CD4-positive, alpha-beta T cell treated with Interleukin-1 beta for 1 hour (primary cell): ENCODE measurements at regions not wholly inside any gene's neighbourhood (a gene's known extent, or its start where the extent isn't known, plus 50 kb on each side); places are given as distances from the start of the nearest gene placed in this dataset.
"Not testable (repeated sequence)": the region's sequence is repeated elsewhere in the genome, so short reads cannot be mapped to it uniquely, and the experiment has no call there.

ENCODE experiments used
- DNase-seq, 2 donors: peaks; one replicate each; pipeline ENCODE4 v3.0.0-alpha.2; 2020 to 2022

DNA sequence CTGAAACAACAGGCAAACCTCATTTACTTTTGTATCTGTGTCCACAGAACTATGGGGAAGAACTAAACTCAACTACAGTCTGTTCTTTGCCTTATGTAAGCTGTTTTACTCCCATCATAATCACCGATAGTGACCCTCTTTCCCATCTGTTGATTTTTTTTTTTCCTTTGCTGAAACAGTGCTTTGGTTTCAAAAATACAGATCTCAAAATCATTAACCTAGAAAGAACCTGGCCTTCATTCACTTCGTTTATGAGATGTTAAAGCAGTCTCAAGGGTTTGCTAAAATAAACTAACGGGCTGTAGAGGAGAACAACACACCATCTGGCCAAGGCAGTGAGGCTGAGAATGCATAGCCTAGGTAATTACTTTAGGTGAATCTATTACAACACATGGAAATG, 706.6 kb upstream of the ZNF608 start:
- no peak for DNase-seq

DNA sequence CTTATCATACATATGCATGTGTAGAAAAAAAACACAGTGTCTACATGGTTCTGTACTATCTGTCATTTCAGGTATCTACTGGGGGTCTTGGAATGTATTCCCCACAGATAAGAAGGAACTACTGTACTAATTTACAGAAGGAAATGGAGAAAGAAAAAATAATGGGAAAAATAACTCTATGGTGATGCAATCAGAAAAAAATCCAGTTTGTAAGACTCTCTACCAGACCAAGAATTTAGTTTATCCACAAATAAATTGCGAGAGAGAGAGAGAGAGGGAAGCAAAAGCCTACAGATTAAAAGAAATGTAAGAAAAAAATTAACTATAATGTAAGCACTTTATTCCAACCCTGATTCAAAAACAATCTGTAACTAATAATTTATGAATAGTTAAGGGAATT, 708.6 kb upstream of the ZNF608 start:
- DNase-seq = no peak

DNA sequence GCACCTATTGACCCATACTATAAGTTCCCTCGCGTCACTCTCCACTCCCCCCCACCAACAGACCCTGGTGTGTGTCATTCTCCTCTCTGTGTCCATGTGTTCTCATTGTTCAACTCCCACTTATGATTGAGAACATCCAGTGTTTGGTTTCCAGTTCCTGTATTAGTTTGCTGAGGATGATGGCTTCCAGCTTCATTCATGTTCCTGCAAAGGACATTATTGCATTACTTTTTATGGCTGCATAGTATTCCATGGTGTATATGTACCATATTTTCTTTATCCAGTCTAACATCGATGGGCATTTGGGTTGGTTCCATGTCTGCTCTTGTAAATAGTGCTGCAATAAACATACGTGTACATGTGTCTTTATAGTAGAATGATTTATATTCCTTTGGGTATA, 709.6 kb upstream of the ZNF608 start:
- not testable (repeated sequence) for DNase-seq

DNA sequence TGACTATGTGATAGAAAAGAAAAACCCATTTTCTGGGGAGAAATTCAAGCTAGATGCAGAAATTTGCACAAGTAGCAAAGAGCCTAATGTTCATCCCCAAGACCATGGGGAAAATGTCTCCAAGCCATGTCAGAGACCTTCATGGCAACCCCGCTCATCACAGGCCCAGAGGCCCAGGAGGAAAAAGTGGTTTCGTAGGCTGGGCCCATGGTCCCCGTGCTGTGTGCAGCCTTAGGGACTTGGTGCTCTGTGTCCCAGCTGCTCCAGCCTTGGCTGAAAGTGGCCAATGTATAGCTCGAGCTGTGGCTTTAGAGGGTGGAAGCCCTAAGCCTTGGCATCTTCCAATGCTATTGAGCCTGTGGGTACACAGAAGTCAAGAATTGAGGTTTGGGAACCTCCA, 711.2 kb upstream of the ZNF608 start:
- DNase-seq = no peak

DNA sequence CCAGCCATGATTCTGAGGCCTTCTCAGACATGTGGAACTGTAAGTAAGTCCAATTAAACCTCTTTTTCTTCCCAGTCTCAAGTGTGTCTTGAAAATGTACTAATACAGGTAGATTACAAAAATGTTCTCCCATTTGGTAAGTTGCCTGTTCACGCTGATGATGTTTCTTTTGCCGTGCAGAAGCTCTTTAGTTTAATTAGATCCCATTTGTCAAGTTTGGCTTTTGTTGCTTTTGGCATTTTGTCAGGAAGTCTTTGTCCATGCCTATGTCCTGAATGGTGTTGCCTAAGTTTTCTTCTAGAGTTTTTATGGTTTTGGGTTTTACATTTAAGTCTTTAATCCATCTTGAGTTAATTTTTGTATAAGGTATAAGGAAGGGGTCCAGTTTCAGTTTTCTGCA, 712.5 kb upstream of the ZNF608 start:
- not testable (repeated sequence) for DNase-seq

DNA sequence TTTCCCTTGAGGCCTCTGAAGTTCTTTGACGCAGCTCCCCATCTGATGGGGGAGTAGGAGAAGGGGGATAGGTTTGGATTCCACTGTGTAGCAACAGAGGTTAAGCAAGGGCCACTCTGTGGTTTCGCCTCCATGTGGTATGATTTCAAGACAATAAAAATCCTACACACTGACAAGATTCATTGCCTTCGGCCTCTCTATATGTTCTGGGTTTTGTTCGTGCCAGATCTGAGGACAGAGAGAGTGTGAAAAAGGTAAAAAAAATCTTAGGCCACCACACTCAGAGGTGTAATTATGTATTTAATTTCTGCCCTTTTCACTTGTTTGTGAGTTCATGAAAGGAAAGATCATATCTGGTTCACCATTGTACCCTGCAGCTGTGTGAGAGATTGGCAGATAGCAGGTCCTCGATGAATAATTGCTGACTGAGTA, 715.2 kb upstream of the ZNF608 start:
- no peak for DNase-seq

DNA sequence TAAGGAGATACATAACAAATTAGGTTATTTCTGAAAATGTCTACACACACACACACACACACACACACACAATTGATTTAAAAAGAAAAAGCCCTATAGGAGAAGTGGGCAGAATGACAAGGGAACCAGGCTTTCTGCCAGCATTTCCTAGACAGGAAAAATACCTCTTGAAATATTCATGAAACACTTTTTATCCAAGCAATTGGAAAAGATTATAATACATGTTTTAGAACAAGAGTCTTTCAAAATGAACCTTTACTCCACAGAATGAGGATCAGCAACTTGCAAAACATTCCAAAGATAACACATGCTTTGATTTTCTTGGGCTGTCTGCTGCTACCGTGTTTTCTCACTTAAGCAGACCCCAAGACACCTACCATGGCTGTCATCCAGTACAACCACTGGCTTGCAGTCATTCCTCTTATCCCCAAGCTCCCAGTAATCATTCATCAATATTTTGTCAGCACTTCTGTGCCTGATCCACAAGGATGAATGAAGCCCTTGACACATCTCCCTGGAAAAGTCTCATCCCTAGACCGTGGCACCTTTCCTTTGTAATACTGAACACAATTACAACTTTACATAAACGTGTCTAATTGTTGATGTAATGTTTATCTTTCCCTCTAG, 717.1 kb upstream of the ZNF608 start:
- no peak for DNase-seq

DNA sequence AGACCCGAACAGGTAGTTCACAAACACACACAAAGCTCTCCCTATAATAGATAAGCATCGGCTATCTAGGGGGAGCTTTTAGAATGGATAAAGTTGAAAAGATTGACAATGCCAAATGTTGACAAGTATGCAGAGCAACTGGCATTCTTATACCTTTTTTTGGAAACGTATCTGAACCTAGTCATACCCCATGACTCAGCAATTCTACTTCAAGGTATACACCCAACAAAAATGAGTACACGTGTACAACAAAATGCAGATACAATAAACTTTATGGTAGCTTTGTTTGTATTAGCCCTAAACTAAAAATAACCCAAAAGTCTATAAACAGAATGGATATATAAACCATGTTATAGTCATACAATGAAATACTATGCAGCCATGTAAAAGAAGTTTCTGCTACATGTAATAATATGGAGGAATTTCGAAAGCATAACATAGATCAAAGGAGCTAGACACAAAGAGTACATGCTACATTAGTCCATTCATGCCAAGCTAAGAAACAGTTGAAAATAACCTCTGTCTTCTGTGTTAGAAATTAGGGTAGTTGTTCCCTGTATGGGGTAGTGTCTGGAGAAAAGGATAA, 718.5 kb upstream of the ZNF608 start:
- no peak for DNase-seq

DNA sequence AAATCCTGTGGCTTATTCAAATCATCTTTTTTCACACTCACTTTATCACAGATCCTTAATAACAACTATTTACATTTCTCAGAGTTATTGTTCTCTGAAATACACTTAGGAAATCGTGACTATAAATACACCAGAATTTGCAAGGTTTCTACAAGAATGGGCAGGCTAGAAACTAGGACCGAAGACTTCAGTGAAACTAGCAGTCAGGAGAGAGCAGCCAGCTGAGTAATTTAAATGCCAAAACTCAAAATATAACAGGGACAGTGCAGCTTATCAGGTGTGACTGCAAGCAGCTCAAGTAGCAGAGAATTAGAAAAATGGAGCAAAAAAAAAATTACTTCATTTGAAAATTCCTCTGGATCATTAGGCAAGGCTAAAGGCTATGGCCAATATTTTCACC, 719.3 kb upstream of the ZNF608 start:
- DNase-seq = no peak

DNA sequence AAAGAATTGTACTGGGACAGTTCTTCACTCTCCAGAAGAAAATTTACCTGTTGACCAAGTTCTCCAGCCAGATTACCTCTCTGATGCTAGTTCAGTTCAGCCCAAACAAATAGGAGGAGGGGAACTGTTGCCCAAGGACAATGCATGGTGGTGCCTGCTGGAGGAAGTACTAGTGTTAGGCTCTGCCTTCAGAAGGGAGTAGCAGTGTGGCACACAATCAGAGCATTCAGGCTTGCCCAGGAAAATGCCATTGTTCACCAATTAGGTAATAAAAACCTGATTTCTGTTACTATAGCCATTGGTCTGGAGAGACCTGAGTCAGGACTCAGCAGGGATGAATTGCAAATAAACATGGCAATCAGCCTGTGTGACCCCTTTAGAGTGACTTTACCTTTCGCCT, 720.8 kb upstream of the ZNF608 start:
- no peak for DNase-seq

DNA sequence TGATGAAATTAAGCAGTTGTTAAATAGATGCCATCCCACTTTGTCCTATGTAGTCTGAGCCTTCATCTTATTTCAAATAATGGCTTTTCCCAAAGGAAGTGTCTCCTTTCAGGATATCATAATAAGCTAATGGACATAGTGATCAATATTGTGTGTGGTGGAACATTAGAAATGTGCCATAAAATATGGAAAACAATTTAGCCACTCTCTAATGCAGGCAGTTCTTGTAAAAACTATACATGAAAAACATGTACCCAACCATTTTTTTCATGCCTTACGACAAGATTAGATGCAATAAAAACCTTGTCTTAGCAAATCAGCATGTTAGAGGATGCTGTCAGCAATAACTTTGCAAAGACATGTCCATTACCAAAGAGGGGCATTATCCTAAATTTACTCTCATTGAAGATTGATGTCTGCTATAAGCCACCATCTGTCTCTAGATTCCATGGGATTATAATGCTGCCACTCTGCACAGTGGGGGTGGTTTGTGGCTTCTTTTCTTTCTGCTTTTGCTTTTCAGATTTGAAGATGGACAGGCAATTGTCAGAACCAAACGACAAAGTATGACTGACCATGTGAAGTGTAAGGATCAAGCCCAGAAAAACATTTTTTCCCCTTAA, 724.0 kb upstream of the ZNF608 start:
- DNase-seq = no peak

DNA sequence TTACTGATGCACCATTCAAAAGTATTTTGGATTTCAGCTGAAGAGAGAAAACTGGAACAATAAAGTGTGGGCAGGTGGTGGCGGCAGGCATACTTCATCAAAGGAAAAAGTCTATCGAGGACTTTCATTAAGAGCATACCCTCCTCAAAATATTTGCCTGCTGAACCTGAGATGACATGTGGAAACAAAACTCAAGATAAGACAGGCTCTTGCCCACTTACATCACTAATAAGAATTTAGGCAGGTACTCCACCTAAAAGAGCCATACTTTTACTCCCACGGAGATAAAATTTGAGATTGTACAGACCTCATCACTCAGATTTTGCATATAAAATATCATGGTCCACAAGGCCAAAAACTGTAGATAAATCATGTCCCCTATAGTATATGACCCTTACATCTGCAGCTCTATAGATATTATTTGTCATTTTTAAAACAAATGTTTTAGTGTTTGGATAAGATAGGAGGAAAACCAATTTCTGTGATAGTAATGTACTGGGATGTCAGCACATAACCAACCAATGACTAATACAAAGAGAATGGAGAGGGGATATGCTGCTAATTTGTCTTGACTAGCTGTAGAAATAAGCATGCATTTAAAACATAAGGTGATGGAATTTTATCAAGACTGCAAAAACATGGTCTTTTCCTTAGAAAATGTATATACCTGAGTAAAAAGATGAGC, 730.6 kb upstream of the ZNF608 start:
- DNase-seq = no peak

DNA sequence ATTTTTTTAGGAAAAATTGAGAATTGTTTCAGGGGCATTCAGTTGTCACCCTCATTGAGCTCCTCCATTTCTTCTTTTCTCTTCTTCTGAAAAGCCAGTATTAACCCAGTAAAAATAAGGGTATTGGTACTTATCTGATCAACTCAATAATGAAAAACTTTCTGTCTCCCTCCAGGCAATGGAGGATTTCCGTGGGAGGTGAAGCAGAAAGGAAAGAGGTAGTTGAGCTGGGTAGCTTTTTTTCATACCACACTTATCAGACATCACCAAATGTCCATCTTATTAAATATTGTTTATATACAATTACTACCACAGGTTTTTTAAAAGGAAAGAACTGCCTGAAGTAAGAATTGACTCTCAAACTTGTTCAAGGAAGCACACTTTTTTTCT, 731.1 kb upstream of the ZNF608 start:
- no peak for DNase-seq

DNA sequence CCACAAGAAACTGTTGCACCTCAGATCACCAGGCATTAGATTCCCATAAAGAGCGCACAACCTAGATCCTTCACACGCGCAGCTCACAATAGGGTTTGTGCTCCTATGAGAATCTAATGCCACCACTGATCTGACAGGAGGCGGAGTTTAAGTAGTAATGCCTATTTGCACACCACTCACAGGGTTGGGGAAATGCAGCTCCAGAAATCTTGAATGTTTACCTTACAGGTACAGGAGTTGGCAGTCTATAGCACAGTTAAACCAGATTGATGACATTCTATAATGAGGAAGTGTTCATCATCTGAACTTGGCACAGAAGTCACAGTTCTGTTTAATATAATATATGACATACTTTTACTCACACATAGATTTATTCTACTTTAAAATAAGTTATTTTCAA, 732.2 kb upstream of the ZNF608 start:
- no peak for DNase-seq

DNA sequence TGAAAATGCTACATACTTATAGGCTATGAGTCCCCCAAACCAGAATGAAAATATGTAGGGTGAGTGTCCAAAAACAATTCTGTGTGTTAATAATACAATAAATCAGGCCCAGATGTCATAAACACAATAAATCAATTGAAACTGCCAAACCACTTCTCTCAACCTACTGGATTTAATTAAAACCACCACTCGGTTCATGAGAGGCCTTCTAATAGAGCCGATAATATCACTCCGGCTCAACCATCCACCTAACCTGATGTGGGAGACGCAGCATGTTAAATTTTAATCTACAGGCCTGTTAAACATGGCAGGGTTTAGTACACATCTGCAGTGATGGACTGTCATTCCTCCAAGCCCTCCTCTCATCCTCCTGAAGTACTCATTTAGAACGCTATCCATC, 734.5 kb upstream of the ZNF608 start:
- no peak for DNase-seq

DNA sequence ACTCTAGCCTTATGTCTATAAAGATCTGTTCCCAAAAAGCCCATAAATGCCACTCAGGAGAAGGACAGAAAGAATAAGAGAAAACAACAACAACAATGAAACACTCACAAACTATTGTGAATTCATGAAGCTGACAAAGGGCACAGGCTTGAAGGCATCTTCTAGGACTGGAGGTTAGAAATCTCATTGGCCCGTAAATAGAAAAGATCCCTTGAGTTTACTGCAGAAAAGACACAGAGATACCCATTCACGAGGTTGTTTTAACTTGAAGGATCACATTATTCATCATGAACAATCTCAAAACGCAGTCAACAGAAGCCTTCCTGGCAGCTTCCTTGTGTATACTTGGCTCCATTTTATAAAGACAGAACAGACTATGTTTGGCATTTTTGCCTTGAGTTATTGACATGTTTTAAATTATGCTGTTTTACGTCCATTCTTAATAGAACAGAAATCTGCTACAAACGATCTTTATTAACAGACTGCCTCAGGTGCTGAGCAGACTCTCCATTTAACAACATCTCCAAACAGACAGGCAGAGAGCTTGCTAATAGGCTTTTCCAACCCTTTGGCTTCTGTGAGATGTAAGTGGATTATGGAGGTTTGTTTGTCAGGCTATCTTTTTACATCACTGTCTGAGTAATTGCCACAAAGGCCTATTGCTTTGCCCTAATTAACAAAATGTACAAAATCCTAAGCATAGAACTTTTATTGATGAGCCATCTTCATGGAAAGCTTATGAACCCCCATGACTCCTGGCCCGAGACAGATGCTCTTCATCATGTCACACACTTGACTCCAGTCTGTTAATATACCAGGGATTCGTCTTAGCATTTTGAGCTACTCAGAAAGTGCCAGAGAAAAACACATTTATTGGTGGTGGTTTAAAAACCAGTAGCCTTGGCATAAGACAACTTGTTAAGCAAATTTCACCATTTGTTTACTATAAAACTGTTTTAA, 735.3 kb upstream of the ZNF608 start:
- no peak for DNase-seq

DNA sequence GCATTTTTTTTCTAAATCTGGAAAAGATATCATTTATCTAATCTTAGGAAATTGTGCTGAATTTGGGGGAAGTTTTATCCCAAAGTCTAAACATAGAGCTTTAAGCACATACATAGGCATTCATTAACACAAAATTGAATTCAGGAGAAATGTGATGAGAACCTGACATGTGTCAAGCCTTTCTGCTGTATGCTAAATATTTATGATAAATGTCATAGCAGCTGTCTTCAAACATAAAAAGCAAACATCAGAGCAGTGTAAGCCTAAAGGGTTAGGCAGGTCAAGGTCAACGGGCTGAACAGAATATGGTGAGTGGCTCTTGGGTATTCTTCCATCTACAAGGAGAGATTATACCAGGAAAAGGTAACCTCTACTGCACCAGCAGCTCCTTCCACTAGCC, 737.2 kb upstream of the ZNF608 start:
- DNase-seq = no peak

DNA sequence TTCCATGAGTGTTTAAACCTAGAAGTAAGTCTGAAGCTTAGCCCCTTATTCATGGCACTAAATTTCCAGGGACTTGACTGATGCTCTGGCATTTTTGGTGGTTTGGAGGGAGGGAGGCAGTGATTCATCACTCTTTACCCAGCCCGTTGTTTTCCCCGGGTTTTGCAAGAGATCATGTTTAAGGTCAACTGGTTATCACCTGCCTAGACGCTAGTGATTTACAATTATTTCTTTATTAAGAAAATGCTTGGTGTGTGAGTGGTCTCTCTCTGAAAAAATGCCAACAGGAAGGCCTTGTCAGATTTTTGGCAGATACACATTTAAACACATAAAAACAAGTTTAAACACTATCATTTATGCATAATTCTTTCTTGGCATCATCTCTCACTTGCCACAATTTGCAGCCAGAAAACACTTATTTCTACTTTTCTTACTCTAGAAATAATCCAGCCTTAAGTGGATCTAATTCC, 737.9 kb upstream of the ZNF608 start:
- DNase-seq = no peak

DNA sequence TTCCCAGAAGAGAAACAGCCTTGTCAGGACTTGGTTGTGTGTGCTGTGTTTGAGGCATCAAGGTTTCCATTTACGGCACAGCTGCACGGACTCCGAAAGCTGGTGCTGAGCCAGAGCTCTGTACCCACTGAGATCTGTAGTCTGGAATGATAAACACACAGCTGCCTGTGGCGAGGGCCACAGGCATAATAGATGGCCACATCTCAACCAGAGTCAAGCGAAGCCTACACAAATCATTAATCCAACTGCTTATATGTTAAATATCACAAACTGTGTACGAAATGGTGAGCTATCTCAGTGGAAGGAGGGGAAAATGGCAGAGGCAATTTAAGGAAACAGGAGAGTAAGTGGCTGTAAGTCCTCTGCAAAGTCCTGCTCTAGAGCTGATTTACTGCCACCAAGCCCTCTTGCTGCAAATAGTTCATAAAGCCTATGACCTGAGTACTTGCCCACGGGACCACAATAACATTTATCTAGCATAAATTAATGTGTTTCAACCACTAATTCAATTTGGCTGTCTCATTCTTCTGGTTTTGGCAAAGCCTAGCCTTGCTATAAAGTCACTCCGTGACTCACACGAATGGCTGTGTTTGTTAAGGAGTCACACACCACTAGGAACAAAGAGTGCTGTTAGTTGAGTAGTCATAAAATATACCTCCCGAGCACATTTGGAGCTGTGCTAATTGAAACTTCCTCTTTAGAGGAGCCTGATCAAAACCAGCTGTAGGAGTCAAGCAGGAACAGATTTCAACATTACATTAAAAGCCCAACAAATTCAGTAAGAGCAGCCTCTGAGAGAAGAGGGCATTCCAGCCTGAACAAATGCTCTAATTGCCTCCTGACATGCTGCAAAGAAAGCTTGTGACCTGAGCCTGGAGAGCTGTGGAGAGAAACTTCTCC, 738.6 kb upstream of the ZNF608 start:
- DNase-seq = no peak

DNA sequence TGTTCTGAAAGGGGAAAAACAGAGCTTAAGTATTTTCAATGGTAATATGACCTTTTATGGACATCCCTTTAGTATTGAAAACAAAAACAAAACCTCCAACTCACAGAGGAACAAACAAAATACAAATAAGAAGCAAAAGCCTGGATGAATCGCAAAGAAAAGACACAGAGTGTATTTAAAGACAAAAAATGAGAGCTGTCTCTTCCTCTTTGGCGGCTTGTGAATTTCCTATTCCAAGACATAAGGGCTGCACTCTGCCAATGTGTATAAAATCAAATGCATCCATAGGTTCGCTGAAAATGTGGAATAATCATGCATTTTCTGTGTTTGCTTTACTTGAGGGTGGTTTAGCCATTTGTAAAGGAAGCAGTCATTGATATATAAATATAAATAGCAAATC, 739.3 kb upstream of the ZNF608 start:
- no peak for DNase-seq

DNA sequence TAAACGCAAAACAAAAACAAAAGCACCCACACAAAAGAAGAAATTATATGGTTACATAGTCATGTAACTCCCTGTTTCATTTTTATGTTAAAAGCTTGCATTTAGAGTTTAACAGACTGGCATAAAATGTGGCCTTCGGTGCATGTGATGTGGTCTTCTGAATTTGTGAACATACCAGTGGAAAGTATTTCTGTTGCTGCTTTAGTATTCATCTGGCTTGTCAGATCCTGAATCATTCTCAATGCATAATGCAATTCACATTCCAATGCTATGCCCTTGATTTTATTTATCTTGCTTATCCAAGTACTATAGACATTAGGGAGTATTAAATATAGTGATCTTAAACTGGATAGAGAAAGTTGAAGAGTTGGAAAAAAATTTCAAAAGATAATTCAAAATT, 740.2 kb upstream of the ZNF608 start:
- DNase-seq = no peak

DNA sequence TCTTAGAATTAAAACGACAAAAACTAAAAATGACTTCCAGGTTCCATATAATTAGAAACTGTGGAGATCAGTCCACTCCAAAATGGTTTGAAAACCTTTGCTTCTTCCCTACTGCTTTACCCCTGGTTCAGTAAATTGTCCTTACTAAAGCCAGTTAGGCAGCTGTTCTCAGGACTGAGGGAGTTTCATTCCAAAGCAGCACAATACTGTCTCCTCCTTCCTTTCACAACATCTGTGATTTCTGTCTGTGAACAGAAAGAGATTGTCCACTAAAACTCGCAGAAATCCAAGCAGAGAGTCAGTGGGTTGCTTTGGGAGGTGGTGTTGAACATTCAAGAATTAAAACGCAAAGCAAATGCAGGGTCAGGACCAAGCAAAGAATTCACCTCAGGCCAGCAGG, 740.8 kb upstream of the ZNF608 start:
- no peak for DNase-seq
